ENCODE measurements at regions not wholly inside any gene's neighbourhood (a gene's known extent, or its start where the extent isn't known, plus 50 kb on each side); places are given as distances from the start of the nearest gene placed in this dataset.

GRCh38 chr5:60232036-60232795 lies 338.7 kb upstream of the PDE4D start:
- no peak overlapping the region for H2AFZ ChIP-seq (replicated peaks; ENCODE audit: low read length, poor library complexity)
- TF ChIP-seq NFE2L2 (IDR thresholded peaks at IDR 0.05; ENCODE audit: low read depth, low read length) = no peak
- no peak for TF ChIP-seq RAD21 (IDR thresholded peaks at IDR 0.05; ENCODE audit: low read length)
- no peak for TF ChIP-seq RCOR1 (IDR thresholded peaks at IDR 0.05; ENCODE audit: insufficient replicate concordance, low read length)
- TF ChIP-seq MAZ (IDR thresholded peaks at IDR 0.05; ENCODE audit: borderline replicate concordance, low read depth, low read length) = no peak
- no peak for TF ChIP-seq CTCF (conservative IDR thresholded peaks at IDR 0.05; ENCODE audit: low read depth, low read length)
- TF ChIP-seq CEBPB (IDR thresholded peaks at IDR 0.05; ENCODE audit: low read depth, low read length) = no peak
- no peak for TF ChIP-seq USF2 (IDR thresholded peaks at IDR 0.05; ENCODE audit: low read depth, low read length)
- TF ChIP-seq RFX5 (IDR thresholded peaks at IDR 0.05; ENCODE audit: low read depth, low read length) = no peak
- H2BK20ac ChIP-seq (ENCODE audit: low read depth, low read length) = no peak overlapping the region
- no peaks in the 10 kb centered on the region for H3K4me1 ChIP-seq (ENCODE audit: control insufficient read depth, insufficient read depth, low read length)
- H2BK120ac ChIP-seq (ENCODE audit: low read depth, low read length) = no peak overlapping the region
- BruUV-seq (replicated peaks) = no TSS peak
- intact Hi-C loops (cut with micrococcal nuclease) (no loop called here), in situ Hi-C loops (cut with MboI; ENCODE audit: low sequenced_read_pairs) (no loop called here), dilution Hi-C loops (cut with HindIII; ENCODE audit: low sequenced_read_pairs, unreplicated experiment) (no loop called here)
- no peak overlapping the region for H3K23ac ChIP-seq (ENCODE audit: low read depth, low read length)
- no peak for ATAC-seq (ENCODE audit: low read depth)
- no peaks in the 10 kb centered on the region for H3K36me3 ChIP-seq (ENCODE audit: control insufficient read depth, insufficient read depth, low read length)
- no peak for DNase-seq
- no peak overlapping the region for H4K5ac ChIP-seq (ENCODE audit: low read depth, low read length)
- no peak overlapping the region for H3K14ac ChIP-seq (replicated peaks; ENCODE audit: low read depth, low read length)
- H3K4me3 ChIP-seq (ENCODE audit: insufficient read depth, low read depth, low read length) = no peak overlapping the region
- H3K4me2 ChIP-seq (ENCODE audit: low read depth, low read length) = no peak overlapping the region
- no peak overlapping the region for H3K4ac ChIP-seq (ENCODE audit: low read depth, low read length)
- no peaks in the 10 kb centered on the region for H3K9me3 ChIP-seq (ENCODE audit: control insufficient read depth, insufficient read depth, low read length)
- H3K79me1 ChIP-seq (ENCODE audit: low read depth in 1 of 2, low read length in 2 of 2) = no peaks in the 10 kb centered on the region
- CTCF ChIA-PET = no interaction called here
- H2AK9ac ChIP-seq (replicated peaks; ENCODE audit: low read depth, low read length, poor library complexity) = no peak overlapping the region
- no peak overlapping the region for H3K27ac ChIP-seq (ENCODE audit: insufficient read depth, low read length)
- no peak overlapping the region for H3K56ac ChIP-seq (ENCODE audit: extremely low read depth, insufficient read depth, low read length)
- no peak overlapping the region for H3K18ac ChIP-seq (ENCODE audit: low read depth, low read length)
- no peak overlapping the region for H4K8ac ChIP-seq (ENCODE audit: low read depth in 2 of 2, low read length in 2 of 2)
- no peak overlapping the region for H2AK5ac ChIP-seq (ENCODE audit: low read depth, low read length)
- H3K9me1 ChIP-seq (ENCODE audit: insufficient read depth, low read length) = no peaks in the 10 kb centered on the region
- POLR2A ChIA-PET (ENCODE audit: unreplicated experiment) = no interaction called here
- H3K9ac ChIP-seq (ENCODE audit: low read depth, low read length) = no peak overlapping the region
- no peaks in the 10 kb centered on the region for H4K20me1 ChIP-seq (ENCODE audit: insufficient read depth, low read length)
- no CpG with 5 or more reads among the region's 2 CpGs for WGBS, 2 experiments (ENCODE audit: extremely low coverage in 2 of 2, insufficient read length in 1 of 2)
- no peak overlapping the region for H2BK15ac ChIP-seq (ENCODE audit: low read depth, low read length)
- H3K27me3 ChIP-seq (ENCODE audit: control insufficient read depth, insufficient read depth, low read length) = no peaks in the 10 kb centered on the region
- no peak overlapping the region for H4K91ac ChIP-seq (ENCODE audit: insufficient read depth, low read depth, low read length)
- H2BK5ac ChIP-seq (ENCODE audit: low read depth, low read length, poor library complexity, severe bottlenecking) = no peak overlapping the region
